Natural killer cell (primary cell): ENCODE measurements at regions not wholly inside any gene's neighbourhood (a gene's known extent, or its start where the extent isn't known, plus 50 kb on each side); places are given as distances from the start of the nearest gene placed in this dataset.

Experiments
- ATAC-seq, 3 donors: fragments of 150-1000 bp in 2 of 3; fragments of 200-7000 bp in 1 of 3; cut with Tn5 transposase; 1 replicate in 1 of 3; 2 replicates in 2 of 3; pipeline ENCODE4 v1.10.0; 2021; ENCODE audit warnings: mild to moderate bottlenecking in 2 of 3, moderate library complexity in 2 of 3
- DNase-seq, 2 donors: peaks; one replicate each; pipeline versions ENCODE4 v3.0.0 to v3.0.0-alpha.2; 2013 to 2021; ENCODE audit warnings: mixed read lengths in 1 of 2
- H3K27ac ChIP-seq: one replicate; pipeline ENCODE4 v1.5.1; 2013; ENCODE audit warnings: mild to moderate bottlenecking, low read length
- H3K27me3 ChIP-seq: one replicate; pipeline ENCODE4 v1.6.1; 2013; ENCODE audit warnings: low read length; ENCODE audit not compliant: control insufficient read depth, insufficient read depth
- H3K36me3 ChIP-seq: one replicate; pipeline ENCODE4 v1.6.1; 2013; ENCODE audit warnings: low read length; ENCODE audit not compliant: control insufficient read depth, insufficient read depth
- H3K4me1 ChIP-seq: one replicate; pipeline ENCODE4 v1.6.1; 2013; ENCODE audit warnings: low read length; ENCODE audit not compliant: control insufficient read depth, insufficient read depth
- H3K4me3 ChIP-seq: one replicate; pipeline ENCODE4 v1.5.1; 2013; ENCODE audit warnings: low read length
- H3K9me3 ChIP-seq: one replicate; pipeline ENCODE4 v1.6.1; 2013; ENCODE audit warnings: low read length; ENCODE audit not compliant: control insufficient read depth, insufficient read depth
- H3K27ac Mint-ChIP-seq, 2 donors: one replicate each; pipeline ENCODE4 v1.8.0; 2022; ENCODE audit warnings: mild to moderate bottlenecking in 2 of 2, mixed read lengths in 2 of 2, moderate library complexity in 1 of 2
- H3K27me3 Mint-ChIP-seq, 2 donors: one replicate each; pipeline ENCODE4 v1.8.0; 2022; ENCODE audit warnings: low read depth in 2 of 2, mixed read lengths in 2 of 2
- H3K36me3 Mint-ChIP-seq: one replicate; pipeline ENCODE4 v1.8.0; 2022; ENCODE audit warnings: mixed read lengths
- H3K4me1 Mint-ChIP-seq, 2 donors: one replicate each; pipeline ENCODE4 v1.8.0; 2022; ENCODE audit warnings: mixed read lengths in 2 of 2
- H3K4me3 Mint-ChIP-seq: one replicate; pipeline ENCODE4 v1.8.0; 2022; ENCODE audit warnings: mild to moderate bottlenecking, moderate library complexity, mixed read lengths
- H3K9me3 Mint-ChIP-seq, 2 donors: one replicate each; pipeline ENCODE4 v1.8.0; 2022; ENCODE audit warnings: mixed read lengths in 2 of 2
- CTCF ChIP-seq: fragments of 200-600 bp; IDR thresholded peaks from one replicate; pipeline ENCODE4 v1.8.0; 2022; ENCODE audit warnings: antibody characterized with exemption
- WGBS: methylation state at CpG from one replicate; pipeline ENCODE4 v1.1.7; 2013; ENCODE audit warnings: missing lambda C conversion rate; ENCODE audit not compliant: insufficient coverage; 5-methylcytosine and 5-hydroxymethylcytosine counted together
- intact Hi-C: fragments of 100-400 bp; cut with micrococcal nuclease; formaldehyde crosslinking; loops from one replicate; pipeline ENCODE4 v1.14.2; 2022

GRCh38 chr3:144114767-144115166 is 143.1 kb downstream of the DIPK2A start:
- Mint-ChIP-seq H3K36me3 (no peaks in the 10 kb centered on the region), H3K4me1 (peaks cover 0 to 5% of the 10 kb centered on the region in 2 donors), H3K27me3 (no peaks in the 10 kb centered on the region), H3K9me3 (no peaks in the 10 kb centered on the region), H3K4me3 (no peak overlapping the region), H3K27ac (no peak overlapping the region)
- DNase-seq (no peak), ATAC-seq (no peak)
- Histone ChIP-seq H3K27ac (no peak overlapping the region), H3K4me1 (no peaks in the 10 kb centered on the region), H3K27me3 (no peaks in the 10 kb centered on the region), H3K4me3 (no peak overlapping the region), H3K9me3 (no peaks in the 10 kb centered on the region), H3K36me3 (no peaks in the 10 kb centered on the region)
- TF ChIP-seq CTCF = no peak
- 32% methylated on average over 2 of the region's 2 CpGs for WGBS
- intact Hi-C loops = no loop called here

- Mint-ChIP-seq H3K9me3 (peaks cover 0 to 3% of the 10 kb centered on the region in 2 donors), H3K27me3 (peaks cover 3 to 10% of the 10 kb centered on the region in 2 donors), H3K27ac (no peak overlapping the region), H3K4me1 (no peaks in the 10 kb centered on the region), H3K4me3 (no peak overlapping the region), H3K36me3 (no peaks in the 10 kb centered on the region)
- Histone ChIP-seq H3K4me1 (no peaks in the 10 kb centered on the region), H3K27ac (no peak overlapping the region), H3K27me3 (no peaks in the 10 kb centered on the region), H3K4me3 (no peak overlapping the region), H3K36me3 (no peaks in the 10 kb centered on the region), H3K9me3 (no peaks in the 10 kb centered on the region)
- DNase-seq (no peak), ATAC-seq (no peak)
- TF ChIP-seq CTCF = no peak
- WGBS = no CpG with 5 or more reads among the region's 1 CpG
- intact Hi-C loops = no loop called here
Observed at GRCh38 chr3:144119633-144120032, 148.0 kb downstream of the DIPK2A start.

- H3K27ac ChIP-seq = no peak overlapping the region
- no peaks in the 10 kb centered on the region for H3K4me1 Mint-ChIP-seq
- no peak for ATAC-seq
- no peaks in the 10 kb centered on the region for H3K27me3 ChIP-seq
- no peak for TF ChIP-seq CTCF
- intact Hi-C loops = no loop called here
- DNase-seq = no peak
- H3K27ac Mint-ChIP-seq = no peak overlapping the region
- H3K36me3 ChIP-seq = no peaks in the 10 kb centered on the region
- no peaks in the 10 kb centered on the region for H3K36me3 Mint-ChIP-seq
- no peaks in the 10 kb centered on the region for H3K4me1 ChIP-seq
- no peak overlapping the region for H3K4me3 ChIP-seq
- H3K9me3 Mint-ChIP-seq = peaks cover 0 to 5% of the 10 kb centered on the region in 2 donors
- H3K27me3 Mint-ChIP-seq = peaks cover 3 to 10% of the 10 kb centered on the region in 2 donors
- no peaks in the 10 kb centered on the region for H3K9me3 ChIP-seq
- H3K4me3 Mint-ChIP-seq = no peak overlapping the region
Observed at GRCh38 chr3:144121661-144122060, 150.0 kb downstream of the DIPK2A start.

- H3K4me1 ChIP-seq = no peaks in the 10 kb centered on the region
- no peaks in the 10 kb centered on the region for H3K9me3 ChIP-seq
- H3K27ac ChIP-seq = no peak overlapping the region
- Mint-ChIP-seq H3K4me1 (peaks cover 13 to 14% of the 10 kb centered on the region in 2 donors), H3K27me3 (peaks cover 3 to 10% of the 10 kb centered on the region in 2 donors), H3K36me3 (no peaks in the 10 kb centered on the region), H3K4me3 (no peak overlapping the region), H3K27ac (peak overlapping the region; percentile 78 to 88), H3K9me3 (peaks cover 0 to 5% of the 10 kb centered on the region in 2 donors)
- intact Hi-C loops = no loop called here
- no peaks in the 10 kb centered on the region for H3K27me3 ChIP-seq
- H3K36me3 ChIP-seq = no peaks in the 10 kb centered on the region
- DNase-seq (no peak), ATAC-seq (no peak)
- TF ChIP-seq CTCF = no peak
- 89% methylated on average over 2 of the region's 3 CpGs for WGBS
- no peak overlapping the region for H3K4me3 ChIP-seq
Observed at GRCh38 chr3:144127014-144127413, 155.4 kb downstream of the DIPK2A start.
